DMS 273 (cell line): ENCODE measurements at regions not wholly inside any gene's neighbourhood (a gene's known extent, or its start where the extent isn't known, plus 50 kb on each side); places are given as distances from the start of the nearest gene placed in this dataset.

Experiments
- DNase-seq: peaks from one replicate; lab custom pipeline; 2025; ENCODE audit not compliant: unreplicated experiment; lab: John Stamatoyannopoulos, UW

DNA sequence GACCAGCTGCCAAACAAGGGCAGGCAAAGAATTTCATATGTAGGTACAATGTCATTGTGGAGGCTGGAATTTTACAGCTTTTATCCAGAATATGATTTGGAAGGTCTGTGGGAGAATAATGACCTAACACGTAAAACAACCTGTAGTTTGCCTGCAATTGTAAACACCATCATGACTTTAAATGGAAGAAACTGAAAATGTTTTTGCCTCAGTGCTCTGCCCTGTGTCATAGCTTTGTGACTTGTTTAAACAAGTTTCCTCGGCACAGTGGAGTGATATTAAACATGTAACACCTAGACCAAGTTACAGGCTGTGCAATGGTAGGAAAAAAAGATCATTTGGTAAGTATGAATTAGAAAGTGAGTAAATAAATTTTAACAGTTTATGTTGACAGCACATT, 171.6 kb upstream of the MBNL1 start:
- DNase-seq: no peak

DNA sequence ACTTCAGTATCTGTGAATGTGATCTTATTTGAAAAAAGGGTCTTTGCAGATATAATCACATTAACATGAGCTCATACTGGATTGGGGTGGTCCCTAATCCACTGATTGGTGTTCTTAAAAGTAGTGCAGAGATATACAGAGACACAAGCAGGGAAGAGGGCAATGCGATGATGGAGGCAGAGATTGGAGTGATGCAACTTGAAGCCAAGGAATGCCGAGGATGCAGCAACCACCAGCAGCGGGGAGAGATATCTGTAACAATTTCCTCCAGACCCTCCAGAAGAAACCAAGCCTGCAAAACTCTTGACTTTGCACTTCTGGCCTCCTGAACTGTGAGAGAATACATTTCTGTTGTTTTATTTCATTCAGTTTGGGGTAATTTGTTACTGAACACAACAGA, 171.0 kb upstream of the MBNL1 start:
- no peak for DNase-seq

DNA sequence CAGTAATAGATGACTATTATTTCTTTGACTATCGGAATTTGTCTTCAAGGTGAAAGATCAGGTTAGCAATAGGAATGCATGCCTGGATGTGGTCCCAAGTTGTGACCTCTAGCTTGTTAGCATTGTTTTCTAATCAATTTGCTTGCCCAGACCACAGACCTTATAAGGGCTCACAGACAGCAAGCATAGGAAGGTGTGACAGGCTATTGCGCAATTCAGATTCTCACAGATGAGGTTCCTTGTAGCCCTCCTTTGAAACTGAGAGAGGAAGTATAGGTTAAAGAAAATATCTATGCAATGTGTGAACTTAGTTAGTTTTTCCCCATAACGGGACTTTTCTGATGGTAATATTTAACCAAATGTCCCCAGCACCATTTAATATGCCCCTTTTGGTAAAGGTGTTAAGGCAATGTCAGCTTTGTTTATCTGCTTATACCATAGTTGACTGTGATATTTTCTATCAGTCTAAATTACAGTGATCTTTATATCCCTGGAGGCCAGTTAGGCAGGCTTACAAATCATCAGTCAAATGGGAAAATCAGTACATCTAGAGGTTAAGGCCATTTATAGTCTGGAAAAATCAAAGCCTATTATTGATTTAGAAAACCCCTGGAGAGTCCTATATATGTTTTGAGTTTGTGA, 168.1 kb upstream of the MBNL1 start:
- no peak for DNase-seq

DNA sequence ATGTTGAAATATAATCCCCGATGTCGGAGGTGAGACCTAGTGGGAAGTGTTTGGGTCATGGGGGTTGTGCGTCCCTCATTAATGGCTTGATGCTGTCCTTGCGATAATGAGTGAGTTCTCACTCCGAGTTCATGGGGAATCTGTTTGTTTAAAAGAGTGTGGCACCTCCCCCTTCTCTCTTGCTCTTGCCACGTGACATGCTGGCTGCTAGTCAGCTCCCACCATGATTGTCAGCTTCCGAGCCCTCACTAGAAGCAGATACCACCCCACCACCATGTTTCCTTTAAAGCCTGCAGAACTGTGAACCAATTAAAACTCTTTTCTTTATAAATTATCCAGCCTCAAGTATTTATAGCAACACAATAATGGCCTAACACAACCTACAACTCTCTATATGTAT, 166.3 kb upstream of the MBNL1 start:
- no peak for DNase-seq

DNA sequence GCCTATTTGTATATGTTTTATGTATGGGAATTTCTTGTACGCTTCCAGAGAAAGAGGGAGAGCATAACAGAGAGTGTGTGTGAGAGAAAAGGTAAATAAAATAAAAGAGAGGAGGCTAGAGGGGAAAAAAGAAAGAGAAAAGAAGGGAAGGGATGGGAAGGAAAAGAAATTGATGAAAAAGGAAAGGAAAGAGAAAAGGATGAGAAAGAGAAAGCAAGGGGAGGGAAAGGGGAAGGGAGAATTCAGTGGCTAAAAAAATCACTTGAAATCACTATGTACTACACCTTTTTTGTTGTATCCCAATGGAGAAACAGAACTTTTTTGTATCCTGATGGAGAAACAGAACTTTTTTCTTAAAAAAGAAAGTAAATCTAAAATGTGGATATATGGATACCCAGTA, 165.5 kb upstream of the MBNL1 start:
- no peak for DNase-seq

DNA sequence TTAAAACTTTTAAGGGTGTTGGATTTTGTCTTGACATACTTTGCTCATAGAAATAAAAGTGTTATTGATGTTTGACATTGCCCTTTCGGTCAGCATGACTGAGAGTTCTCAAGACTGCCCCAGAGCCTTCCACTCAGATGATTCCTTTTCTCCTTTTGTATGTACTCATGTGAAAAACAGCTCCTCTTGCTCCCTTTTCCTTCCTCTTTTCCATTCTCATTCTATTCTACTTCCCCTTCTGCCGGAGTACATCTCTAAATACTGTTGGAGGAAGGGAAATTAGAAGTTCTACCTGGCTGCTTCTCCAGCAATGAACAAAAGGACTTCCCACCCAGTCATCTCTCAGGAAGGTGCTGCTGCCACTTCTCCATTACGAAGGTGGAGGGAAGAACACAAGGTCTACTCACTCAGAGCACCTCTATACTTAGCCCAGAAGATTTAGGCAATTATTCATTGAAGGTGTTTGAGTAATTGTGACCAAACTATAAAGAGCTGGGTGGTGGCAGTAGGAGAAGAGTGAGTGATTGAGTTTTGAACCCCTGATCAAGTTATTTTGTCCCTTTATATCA, 163.8 kb upstream of the MBNL1 start:
- DNase-seq: no peak

DNA sequence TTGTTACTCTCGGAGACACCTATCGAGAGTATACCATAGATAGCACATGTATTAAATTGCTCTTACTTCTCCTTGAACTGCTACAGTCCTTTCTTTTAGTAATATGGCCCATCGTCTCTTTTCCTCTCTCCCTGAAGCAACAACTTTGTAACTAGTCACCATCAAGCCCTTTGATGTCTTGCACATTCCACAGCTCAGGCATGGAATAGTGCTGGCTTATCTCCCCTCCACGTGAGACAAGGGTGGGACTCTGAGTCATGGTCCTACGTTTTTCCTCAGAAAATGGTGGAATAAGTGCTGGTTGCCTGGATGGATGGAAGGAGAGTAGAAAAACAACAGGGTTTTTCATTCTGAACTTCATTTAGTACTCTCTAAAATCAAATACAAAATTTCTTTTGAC, 163.3 kb upstream of the MBNL1 start:
- no peak for DNase-seq

DNA sequence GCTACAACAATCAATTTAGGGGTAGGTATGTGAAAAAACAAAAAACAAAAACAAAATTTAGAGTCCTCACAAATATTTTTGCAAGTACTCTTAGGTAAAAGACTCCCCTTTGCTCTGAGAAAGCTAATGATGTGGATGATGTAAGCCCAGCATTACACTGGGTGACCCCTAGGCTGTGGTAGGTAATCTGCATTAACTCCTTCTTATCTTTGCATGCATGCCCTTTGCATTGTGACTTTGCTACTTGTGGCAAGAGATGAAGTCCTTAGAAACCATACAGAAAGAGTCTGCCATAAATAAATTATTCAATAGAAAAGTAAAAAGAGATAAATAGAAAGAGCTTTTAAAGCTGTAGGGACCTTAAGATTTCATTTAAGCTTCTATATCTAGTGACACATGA, 159.7 kb upstream of the MBNL1 start:
- no peak for DNase-seq

DNA sequence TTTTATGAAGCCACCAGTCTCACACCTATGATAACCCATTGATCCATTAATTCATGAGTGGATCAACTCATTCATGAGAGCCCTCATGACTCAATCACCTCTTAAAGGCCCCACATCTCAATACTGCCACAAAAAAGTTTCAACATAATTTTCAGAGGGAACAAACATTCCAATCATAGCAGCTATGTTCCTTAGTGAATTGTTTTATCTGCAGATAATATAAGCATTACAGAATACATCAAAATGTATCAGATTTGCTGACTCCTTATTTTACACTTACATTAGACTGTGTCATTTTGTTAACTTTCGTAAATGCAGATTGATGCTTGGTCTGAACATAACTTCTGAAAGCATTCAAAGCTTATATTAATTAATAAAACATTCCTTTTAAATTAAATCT, 155.3 kb upstream of the MBNL1 start:
- no peak for DNase-seq

DNA sequence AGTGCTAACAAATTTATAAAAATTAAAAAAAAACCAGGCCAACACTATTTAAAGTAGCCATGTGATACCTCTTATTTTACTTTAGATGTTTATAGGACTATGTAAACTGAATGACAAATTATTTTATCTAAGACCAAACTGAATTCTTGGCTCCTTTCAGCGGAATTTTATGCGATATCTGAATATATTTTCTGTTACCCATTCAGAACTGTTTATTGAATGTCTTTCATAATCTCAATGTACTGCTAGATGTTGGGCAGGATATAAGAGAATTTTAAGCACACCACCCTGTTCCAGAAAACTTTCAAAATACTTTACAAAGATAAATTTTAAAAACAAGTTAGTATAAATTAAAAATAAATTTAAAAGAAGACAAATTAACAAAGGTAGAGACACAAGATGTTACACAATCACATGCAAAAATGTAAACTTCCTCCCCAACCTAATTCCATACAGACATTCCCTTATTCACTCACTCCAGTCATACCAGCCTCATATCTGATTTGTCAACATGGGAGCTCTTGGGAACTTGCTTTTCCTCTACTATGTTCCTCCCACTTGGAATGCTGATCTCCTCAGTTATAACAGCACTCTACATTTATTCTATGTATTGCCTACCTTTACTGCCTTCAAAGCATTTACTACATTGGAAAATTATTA, 154.6 kb upstream of the MBNL1 start:
- no peak for DNase-seq

DNA sequence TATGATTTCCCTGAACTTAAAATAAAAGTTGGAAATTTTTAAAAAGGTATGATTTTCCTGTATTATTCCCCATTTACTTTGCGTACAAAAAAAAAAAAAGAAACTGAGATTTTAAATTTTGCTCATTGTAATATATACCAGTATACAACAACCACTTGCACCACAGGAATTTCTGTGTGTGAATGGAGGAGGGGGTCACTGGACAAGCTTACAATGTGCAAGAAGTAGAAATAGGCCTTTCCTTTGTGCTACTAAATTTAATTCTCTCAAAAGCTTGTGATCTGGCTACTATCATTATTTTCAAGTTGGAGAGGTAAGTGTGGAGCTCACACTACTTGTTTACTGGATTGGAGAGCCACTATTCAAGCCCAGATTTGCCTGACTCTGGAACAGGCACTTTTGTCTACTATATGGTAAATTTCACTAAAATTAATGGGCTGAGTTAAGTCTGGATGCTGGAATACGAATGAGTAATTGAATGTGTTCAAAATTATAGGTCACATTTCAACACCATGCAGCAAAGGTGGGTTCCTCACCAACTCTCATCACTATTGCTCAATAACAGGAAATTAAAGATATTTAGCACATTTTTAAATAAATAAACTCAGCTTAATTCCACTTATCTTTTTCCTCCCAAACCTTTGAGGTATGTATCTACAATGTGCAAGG, 148.0 kb upstream of the MBNL1 start:
- no peak for DNase-seq

DNA sequence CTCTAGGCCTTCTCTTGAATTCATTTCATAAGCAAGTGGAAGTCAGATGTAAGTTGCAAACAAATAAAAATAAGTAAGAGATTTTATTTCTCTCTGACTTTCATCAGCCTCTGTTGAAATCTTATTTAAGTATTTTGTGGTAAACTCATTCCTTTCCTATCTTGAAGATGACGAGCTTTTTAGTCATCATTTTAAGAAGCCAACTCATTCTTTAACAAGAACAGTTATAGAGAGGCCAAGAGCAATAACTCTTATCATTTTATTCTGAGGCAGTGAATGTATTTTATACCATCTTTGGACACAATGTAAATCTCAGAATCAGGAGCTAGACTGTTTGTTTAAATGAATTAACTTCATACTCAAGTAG, 147.5 kb upstream of the MBNL1 start:
- DNase-seq: no peak

DNA sequence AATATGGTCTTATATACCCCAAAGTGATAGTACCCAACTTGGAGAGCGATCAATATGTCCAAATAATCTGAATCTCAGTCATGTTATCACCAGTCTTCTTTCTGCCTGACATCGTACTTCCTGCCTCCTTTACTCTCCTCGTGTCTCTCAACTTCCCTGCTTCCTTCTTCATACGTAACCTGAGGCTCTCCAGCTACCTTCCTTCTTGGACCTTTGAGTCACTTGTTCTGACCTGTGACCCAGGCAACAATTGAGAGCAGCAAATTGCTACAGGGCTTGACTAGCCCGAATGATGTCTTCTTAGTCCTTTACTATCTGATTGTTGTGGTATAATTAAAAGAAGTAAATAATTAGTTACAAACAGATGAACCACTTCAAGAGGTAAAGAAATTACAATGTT, 145.9 kb upstream of the MBNL1 start:
- DNase-seq: no peak

DNA sequence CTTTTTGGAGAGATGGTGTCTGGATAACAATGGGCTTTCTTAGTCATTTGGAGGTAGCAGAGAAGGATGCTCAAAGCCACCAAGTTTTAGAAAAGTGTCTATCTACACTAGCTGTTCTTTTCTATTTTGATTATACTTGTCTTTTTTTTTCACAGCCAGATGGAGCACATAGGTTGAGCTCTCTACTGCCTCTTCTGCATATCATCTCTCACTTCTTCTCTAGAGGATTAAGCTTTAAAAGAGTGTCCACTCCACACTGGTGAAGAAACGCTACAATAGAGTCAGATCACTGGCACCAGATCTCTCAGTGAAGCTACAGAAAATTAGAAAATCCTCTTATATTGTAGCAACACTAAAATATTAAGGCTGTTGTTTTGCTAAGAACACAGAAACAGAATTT, 145.3 kb upstream of the MBNL1 start:
- DNase-seq: no peak

DNA sequence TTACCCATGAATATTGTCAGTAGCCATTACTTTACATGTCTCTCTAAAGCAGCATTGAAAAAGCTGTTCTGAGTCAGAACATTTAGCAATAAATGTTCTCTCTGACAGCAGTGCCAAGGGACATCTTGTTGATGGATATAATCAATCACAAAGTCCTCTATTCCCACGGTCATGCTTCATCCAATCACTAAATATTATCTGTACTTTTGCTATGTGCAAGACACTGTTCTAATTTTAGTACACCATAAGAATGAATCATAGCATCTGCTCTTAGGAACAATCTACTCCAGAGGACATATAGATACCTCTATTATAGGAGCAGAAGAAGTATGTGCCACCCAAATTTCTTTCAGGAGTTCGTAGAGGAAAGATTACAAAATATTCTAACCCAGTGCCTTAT, 142.5 kb upstream of the MBNL1 start:
- no peak for DNase-seq

DNA sequence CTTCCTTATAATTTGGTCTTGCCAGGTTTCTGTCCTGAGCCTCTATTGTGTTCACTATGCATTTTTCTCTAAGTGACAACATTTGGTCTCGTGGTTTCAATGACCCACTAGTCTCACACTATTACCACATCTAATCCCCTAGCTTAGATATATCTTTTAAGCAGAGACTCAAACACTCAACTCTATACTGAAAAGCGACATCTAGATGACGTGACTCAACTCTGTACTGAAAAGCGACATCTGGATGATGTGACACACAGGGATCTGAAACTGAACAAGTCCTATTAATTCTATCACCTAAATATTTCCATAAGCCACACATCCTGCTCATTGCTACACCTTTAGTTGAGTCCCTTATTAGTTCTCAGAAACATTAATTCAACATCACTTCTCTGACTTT, 141.7 kb upstream of the MBNL1 start:
- DNase-seq: no peak

DNA sequence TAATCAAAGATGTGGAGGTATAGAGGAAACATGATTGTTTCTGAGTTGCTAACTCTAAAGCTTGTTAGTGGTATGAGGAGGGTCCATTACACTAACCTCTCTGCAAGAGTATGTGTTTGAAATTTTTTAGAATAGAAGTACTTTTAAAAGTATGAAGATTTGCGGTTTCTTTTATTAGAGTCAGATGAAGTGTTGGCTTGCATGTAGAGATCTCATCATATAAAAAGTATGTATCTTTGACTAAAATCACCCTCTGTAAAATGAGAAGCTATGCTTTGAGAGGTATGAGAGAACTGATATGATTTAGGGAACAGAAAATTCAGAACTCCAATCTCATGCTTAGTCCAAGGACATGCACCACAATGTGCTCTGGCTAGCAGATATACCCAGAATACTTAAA, 140.4 kb upstream of the MBNL1 start:
- DNase-seq: no peak

DNA sequence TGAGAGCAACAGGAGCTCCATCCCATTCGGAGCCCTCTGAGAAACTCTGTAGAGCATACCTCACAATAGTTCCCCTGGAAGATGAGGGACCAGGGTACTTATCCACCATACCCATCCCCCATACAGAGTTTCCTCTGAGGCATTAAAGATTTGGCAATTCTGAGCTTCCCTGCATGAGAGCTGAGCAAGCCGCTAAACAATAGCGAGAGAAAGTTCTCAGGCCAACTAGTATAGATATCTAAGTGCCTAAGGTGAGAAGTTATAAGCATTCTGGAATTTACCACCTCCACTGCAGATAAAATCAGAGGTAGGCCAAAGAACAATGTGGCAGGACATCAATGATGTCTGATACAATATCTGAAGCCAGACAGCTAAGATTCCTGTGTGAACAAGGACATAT, 129.1 kb upstream of the MBNL1 start:
- DNase-seq: no peak

DNA sequence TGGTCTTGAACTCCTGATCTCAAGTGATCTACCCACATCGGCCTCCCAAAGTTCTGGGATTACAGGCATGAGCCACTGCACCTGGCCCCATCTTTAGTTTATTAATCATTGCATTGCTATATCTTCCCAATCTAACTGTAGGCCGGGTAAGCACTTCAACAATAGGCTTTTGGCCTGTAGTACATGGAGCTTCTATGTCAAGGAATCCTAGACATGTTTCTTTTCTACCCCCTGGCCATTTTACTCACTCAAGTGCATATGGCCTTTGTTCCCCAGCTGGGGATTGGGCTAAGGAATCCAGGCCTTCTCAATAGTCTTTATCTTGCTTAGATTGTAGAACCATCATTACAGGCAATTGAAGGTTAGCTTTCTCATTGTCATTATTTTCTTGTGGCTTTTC, 122.3 kb upstream of the MBNL1 start:
- DNase-seq: no peak

DNA sequence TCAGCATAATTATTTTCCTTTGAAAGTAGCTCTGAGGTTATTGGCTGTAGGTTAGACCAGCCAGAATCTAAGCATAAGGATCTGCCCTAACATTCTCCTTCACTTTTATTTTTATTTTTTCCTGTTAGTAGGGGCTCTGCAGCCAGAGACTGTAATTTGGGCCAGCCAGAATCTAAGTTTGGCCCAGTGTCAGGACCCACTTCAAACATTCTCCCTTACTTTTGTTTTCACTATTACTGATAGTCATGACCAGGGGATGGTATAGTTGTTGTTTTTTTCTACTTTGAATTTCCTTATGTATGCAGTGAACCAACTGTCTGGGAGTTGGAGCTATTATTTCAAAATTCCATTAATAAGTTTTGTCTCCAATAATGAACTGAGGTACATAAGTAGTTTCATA, 121.0 kb upstream of the MBNL1 start:
- DNase-seq: no peak

DNA sequence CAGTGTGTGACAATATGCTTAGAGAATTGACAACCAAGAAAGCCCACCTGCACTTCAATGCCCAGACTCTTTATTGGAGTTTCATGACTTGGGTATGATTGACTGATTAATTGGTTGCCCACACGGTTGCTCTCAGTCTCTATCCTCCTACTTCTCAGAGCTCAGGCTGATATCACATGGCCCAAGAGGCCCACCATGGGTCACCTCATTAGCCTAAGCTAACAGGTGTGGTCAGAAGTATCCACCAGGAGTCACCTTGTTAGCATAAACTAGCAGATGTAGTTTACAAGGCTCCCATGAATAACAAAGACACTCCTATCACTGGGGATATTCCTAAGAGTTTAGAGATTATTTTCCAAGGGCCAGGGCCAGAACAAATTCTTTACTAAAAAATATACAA, 120.2 kb upstream of the MBNL1 start:
- no peak for DNase-seq

DNA sequence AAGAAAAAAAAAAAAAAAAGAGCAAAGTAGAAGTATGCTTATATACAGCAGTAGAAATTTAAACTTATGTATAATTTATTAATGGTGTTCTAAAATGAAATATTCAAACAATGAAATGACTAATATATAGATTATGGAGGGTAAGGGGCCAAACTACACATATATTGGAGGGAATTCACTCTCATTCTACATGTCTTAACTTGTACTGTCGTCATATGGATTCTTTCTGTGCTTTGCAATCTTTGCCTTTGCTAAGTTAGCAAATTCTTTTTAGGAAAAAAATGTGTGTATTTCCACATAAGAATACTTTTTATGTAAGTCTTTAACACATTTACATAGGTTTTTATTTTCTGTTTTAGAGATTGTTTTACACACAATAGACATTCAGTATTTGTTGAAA, 118.9 kb upstream of the MBNL1 start:
- no peak for DNase-seq
